Lung (tissue), 11 donors: ENCODE measurements at regions not wholly inside any gene's neighbourhood (a gene's known extent, or its start where the extent isn't known, plus 50 kb on each side); places are given as distances from the start of the nearest gene placed in this dataset.

Experiments
- ATAC-seq: fragments of 200-7000 bp; cut with Tn5 transposase; one replicate; pipeline ENCODE4 v1.9.1; 2020; ENCODE audit warnings: moderate number of reproducible peaks; ENCODE audit not compliant: insufficient read depth, low FRiP score
- DNase-seq, 3 donors: peaks; one replicate each; pipeline ENCODE4 v3.0.0-alpha.2; 2013 to 2017
- H3K27ac ChIP-seq, 2 donors: one replicate each; pipeline ENCODE4 v1.5.1; 2013; ENCODE audit warnings: mild to moderate bottlenecking in 2 of 2, moderate library complexity in 2 of 2, control low read depth in 1 of 2, inconsistent platforms in 1 of 2, low read depth in 1 of 2, low read length in 1 of 2
- H3K27me3 ChIP-seq, 3 donors: one replicate each; pipeline ENCODE4 v1.5.1; 2013; ENCODE audit warnings: low read length in 2 of 3; ENCODE audit not compliant: control insufficient read depth in 3 of 3, insufficient read depth in 3 of 3
- H3K36me3 ChIP-seq, 4 donors: one replicate each; pipeline ENCODE4 v1.5.1; 2013; ENCODE audit warnings: low read length in 4 of 4, mild to moderate bottlenecking in 1 of 4, moderate library complexity in 1 of 4; ENCODE audit not compliant: control insufficient read depth in 4 of 4, insufficient read depth in 4 of 4
- H3K4me1 ChIP-seq, 5 donors: one replicate each; pipeline ENCODE4 v1.5.1; 2013; ENCODE audit warnings: low read length in 5 of 5, mild to moderate bottlenecking in 2 of 5, moderate library complexity in 1 of 5; ENCODE audit not compliant: control insufficient read depth in 5 of 5, insufficient read depth in 5 of 5
- H3K4me3 ChIP-seq: one replicate; pipeline ENCODE4 v1.5.1; 2013; ENCODE audit warnings: mild to moderate bottlenecking, control low read depth, moderate library complexity
- H3K9ac ChIP-seq, 2 donors: one replicate each; pipeline ENCODE4 v1.5.1; 2013; ENCODE audit warnings: low read length in 2 of 2, control low read depth in 1 of 2; ENCODE audit not compliant: insufficient read depth in 1 of 2
- H3K9me3 ChIP-seq, 4 donors: one replicate each; pipeline ENCODE4 v1.5.1; 2013; ENCODE audit warnings: low read length in 3 of 4, mild to moderate bottlenecking in 1 of 4, moderate library complexity in 1 of 4; ENCODE audit not compliant: control insufficient read depth in 4 of 4, insufficient read depth in 3 of 4
- CTCF ChIP-seq: IDR thresholded peaks from 2 replicates; pipeline ENCODE4 v1.5.1; 2012; ENCODE audit warnings: mild to moderate bottlenecking; ENCODE audit errors: control extremely low read depth, extremely low read depth
- WGBS, 2 donors: extraction: QIAGEN DNeasy Blood & Tissue Kit; methylation state at CpG; one replicate each; pipeline ENCODE4 v1.1.7; 2013; 5-methylcytosine and 5-hydroxymethylcytosine counted together
- donor health status: control.
- donor health status: control.
- donor health status: Bipolar disorder and iron deficiency.
- donor health status: healthy.
- donor health status: DM: yes; HTN: yes; CAD: no.

GRCh38 chr4:27251771-27252170 lies 391.1 kb downstream of the STIM2 start:
- ATAC-seq (no peak), DNase-seq (no peak)
- H3K9ac ChIP-seq, result no peak overlapping the region
- TF ChIP-seq CTCF, result no peak
- no peak overlapping the region for H3K27ac ChIP-seq
- WGBS, 2 donors, result 53 to 62% methylated on average over 2 of the region's 2 CpGs
- no peak overlapping the region for H3K4me3 ChIP-seq
- H3K27me3 ChIP-seq, result no peaks in the 10 kb centered on the region
- H3K36me3 ChIP-seq, result no peaks in the 10 kb centered on the region
- no peaks in the 10 kb centered on the region for H3K4me1 ChIP-seq
- H3K9me3 ChIP-seq, result peaks cover 0 to 2% (median 1%) of the 10 kb centered on the region in 4 donors

GRCh38 chr4:27267339-27267969 lies 406.8 kb downstream of the STIM2 start:
- no peak for ATAC-seq
- Histone ChIP-seq H3K4me1 (no peaks in the 10 kb centered on the region), H3K9me3 (no peaks in the 10 kb centered on the region), H3K9ac (no peak overlapping the region), H3K36me3 (no peaks in the 10 kb centered on the region), H3K27ac (no peak overlapping the region), H3K4me3 (no peak overlapping the region), H3K27me3 (no peaks in the 10 kb centered on the region)
- DNase-seq, result no peak
- TF ChIP-seq CTCF, result no peak
- WGBS, 2 donors, result 73 to 79% methylated on average over 7 of the region's 7 CpGs

GRCh38 chr4:27267970-27268355 lies 407.3 kb downstream of the STIM2 start:
- no peak for TF ChIP-seq CTCF
- Histone ChIP-seq H3K4me3 (no peak overlapping the region), H3K27ac (no peak overlapping the region), H3K4me1 (no peaks in the 10 kb centered on the region), H3K27me3 (no peaks in the 10 kb centered on the region), H3K9me3 (no peaks in the 10 kb centered on the region), H3K9ac (no peak overlapping the region), H3K36me3 (no peaks in the 10 kb centered on the region)
- DNase-seq (no peak), ATAC-seq (no peak)
- WGBS, 2 donors, result 86 to 88% methylated on average over 4 of the region's 4 CpGs

- no peak overlapping the region for H3K9ac ChIP-seq
- ATAC-seq (no peak), DNase-seq (no peak)
- no peak for TF ChIP-seq CTCF
- H3K27ac ChIP-seq, result no peak overlapping the region
- no peaks in the 10 kb centered on the region for H3K9me3 ChIP-seq
- H3K27me3 ChIP-seq, result no peaks in the 10 kb centered on the region
- no peak overlapping the region for H3K4me3 ChIP-seq
- H3K36me3 ChIP-seq, result no peaks in the 10 kb centered on the region
- H3K4me1 ChIP-seq, result no peaks in the 10 kb centered on the region
- WGBS, 2 donors, result 86% methylated on average over 1 of the region's 1 CpG
These were observed 409.8 kb downstream of the STIM2 start for GRCh38 chr4:27270435-27270834.
